ENCODE measurements at regions not wholly inside any gene's neighbourhood (a gene's known extent, or its start where the extent isn't known, plus 50 kb on each side); places are given as distances from the start of the nearest gene placed in this dataset.

- TF ChIP-seq CTCF (IDR thresholded peaks at IDR 0.05), result no peak
- DNase-seq (ENCODE audit: low spot score) (no peak), ATAC-seq (ENCODE audit: low FRiP score) (no peak)
Observed at GRCh38 chr11:130620548-130620947, 172.1 kb downstream of the ADAMTS15 start.

- TF ChIP-seq CTCF (IDR thresholded peaks at IDR 0.05), result no peak
- DNase-seq (ENCODE audit: low spot score) (no peak), ATAC-seq (ENCODE audit: low FRiP score) (no peak)
Observed at GRCh38 chr11:130622141-130622542, 173.7 kb downstream of the ADAMTS15 start.

DNA sequence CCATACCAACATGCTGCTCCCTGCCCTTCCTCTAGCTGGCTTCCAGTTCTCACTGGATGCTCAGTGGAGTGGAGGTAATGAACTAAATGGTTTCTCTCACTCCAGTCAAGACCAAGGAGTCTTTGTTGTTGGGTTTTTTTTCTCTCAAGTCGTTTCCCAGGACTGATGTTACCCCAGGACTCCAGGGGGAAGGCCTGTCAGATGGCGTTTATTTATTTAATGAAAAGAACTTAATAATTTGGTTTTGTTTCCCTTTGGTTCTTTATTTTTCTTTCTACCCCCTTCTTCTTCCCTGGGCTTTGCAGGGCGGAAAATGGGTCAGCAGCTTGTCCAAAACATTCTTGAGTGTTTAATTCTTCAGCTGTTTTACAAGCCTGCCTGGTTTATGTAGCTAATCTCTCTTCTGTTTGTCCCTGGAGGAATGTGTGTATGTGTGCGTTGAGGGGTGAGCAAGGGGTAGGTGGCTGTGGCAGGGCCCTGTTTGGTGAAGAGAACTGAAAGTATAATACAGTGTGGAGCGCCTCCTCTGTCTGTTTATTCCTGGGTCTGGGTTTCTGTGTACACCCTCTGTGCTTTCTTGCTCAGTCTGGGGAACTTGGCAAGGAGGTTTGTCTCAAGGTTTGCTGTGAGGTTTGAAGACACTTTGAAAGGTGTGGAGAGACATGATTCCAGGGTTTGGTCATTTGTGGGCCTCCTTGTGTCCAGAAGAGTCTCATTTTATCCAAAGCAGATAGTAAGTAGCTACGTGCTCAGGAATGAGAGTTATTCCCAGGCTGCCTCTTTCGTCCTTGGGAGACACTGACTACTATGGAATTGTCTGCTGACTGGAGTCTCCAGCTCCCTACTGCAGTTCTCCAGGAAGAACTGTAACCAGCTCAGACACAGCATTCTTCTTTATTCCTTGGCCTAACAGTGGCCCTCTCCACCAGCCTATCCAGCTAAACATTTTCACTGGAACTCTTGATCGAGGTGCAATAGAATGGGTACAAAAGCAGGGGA, 175.5 kb downstream of the ADAMTS15 start:
- ATAC-seq (ENCODE audit: low FRiP score) (no peak), DNase-seq (ENCODE audit: low spot score) (no peak)
- no peak for TF ChIP-seq CTCF (IDR thresholded peaks at IDR 0.05)

- no peak for ATAC-seq (ENCODE audit: low FRiP score)
Observed at GRCh38 chr11:130624971-130625544, 176.6 kb downstream of the ADAMTS15 start.

DNA sequence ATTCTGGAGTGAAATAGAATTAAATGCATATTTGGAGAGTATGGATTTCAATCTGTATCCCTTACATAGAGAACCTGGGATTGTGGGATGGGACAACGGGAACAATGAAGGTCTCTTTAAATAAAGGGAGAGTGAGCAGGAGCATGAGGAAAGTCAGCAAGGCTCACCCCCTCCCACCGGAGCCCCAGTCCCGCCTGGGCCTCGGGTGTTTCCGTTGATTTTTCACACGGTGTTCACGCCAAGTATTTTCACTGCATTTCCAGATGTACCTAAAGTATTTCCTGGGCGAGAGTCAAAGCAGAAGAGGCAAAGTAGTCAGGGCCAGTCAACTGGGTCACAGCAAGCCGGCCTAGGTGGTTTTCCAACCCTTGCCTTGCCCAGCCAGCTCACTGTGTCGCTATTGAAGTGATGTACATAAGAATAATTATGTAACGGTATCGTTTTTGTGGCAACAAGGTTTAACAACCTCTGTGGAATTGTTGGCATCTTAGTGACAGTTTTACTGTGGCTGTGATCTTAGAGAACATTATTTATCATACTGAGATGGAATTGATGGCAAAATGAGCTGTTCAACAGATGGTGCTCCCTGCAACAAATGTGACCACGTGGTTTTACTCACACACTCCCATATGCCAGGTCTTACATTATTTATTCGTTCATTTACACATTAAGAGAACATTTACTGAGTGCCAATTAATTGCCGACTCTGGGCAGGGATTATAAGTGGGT, 177.3 kb downstream of the ADAMTS15 start:
- no peak for TF ChIP-seq CTCF (IDR thresholded peaks at IDR 0.05)
- ATAC-seq (ENCODE audit: low FRiP score), result no peak

More at GRCh38 chr11:130624971-130625544, 176.6 kb downstream of the ADAMTS15 start:
- TF ChIP-seq CTCF (IDR thresholded peaks at IDR 0.05), result no peak
- no peak for DNase-seq (ENCODE audit: low spot score)

GRCh38 chr11:130629039-130629438, 180.6 kb downstream of the ADAMTS15 start:
- ATAC-seq (ENCODE audit: low FRiP score) (no peak), DNase-seq (ENCODE audit: low spot score) (no peak)
- TF ChIP-seq CTCF (IDR thresholded peaks at IDR 0.05), result no peak

More for the DNA sequence above, 177.3 kb downstream of the ADAMTS15 start:
- no peak for DNase-seq (ENCODE audit: low spot score)
